MM.1S (cell line): ENCODE measurements at regions not wholly inside any gene's neighbourhood (a gene's known extent, or its start where the extent isn't known, plus 50 kb on each side); places are given as distances from the start of the nearest gene placed in this dataset.

Source experiments
- DNase-seq: peaks from one replicate; pipeline ENCODE4 v3.0.0-alpha.2; 2015
- H2AFZ ChIP-seq: fragments of 300-600 bp; sonication (generic); 2 replicates; pipeline ENCODE4 v1.6.0; 2016; ENCODE audit warnings: antibody characterized with exemption, low read length
- H3F3A ChIP-seq: fragments of 300-600 bp; sonication (generic); 2 replicates; pipeline ENCODE4 v1.6.1; 2016; ENCODE audit warnings: mild to moderate bottlenecking, antibody characterized with exemption, low read length, moderate library complexity, mixed read lengths; ENCODE audit not compliant: insufficient read depth
- H3K27ac ChIP-seq: fragments of 300-600 bp; sonication (generic); 2 replicates; pipeline ENCODE4 v1.5.1; 2016; ENCODE audit warnings: mild to moderate bottlenecking, low read length
- H3K27me3 ChIP-seq: fragments of 300-600 bp; sonication (generic); replicated peaks from 2 replicates; pipeline ENCODE4 v1.6.0; 2016; ENCODE audit warnings: low read length; ENCODE audit not compliant: insufficient read depth
- H3K36me3 ChIP-seq: fragments of 300-600 bp; sonication (generic); replicated peaks from 2 replicates; pipeline ENCODE4 v1.6.1; 2016; ENCODE audit warnings: mild to moderate bottlenecking, low read length, mixed read lengths; ENCODE audit not compliant: insufficient read depth
- H3K4me1 ChIP-seq: fragments of 300-600 bp; sonication (generic); 2 replicates; pipeline ENCODE4 v1.6.1; 2016; ENCODE audit warnings: low read length, mixed read lengths
- H3K4me2 ChIP-seq: fragments of 300-600 bp; sonication (generic); 2 replicates; pipeline ENCODE4 v1.6.0; 2016; ENCODE audit warnings: low read depth, low read length
- H3K4me3 ChIP-seq: fragments of 300-600 bp; sonication (generic); 2 replicates; pipeline ENCODE4 v1.5.1; 2016; ENCODE audit warnings: low read length, mixed read lengths
- H3K79me2 ChIP-seq: fragments of 300-600 bp; sonication (generic); 2 replicates; pipeline ENCODE4 v1.6.1; 2016; ENCODE audit warnings: mixed run types, low read length, mixed read lengths
- H3K9ac ChIP-seq: fragments of 300-600 bp; sonication (generic); 2 replicates; pipeline ENCODE4 v1.6.1; 2016; ENCODE audit warnings: low read length, mixed read lengths
- H3K9me2 ChIP-seq: fragments of 300-600 bp; sonication (generic); replicated peaks from 2 replicates; pipeline ENCODE4 v1.6.1; 2016; ENCODE audit warnings: mild to moderate bottlenecking, low read length, mixed read lengths; ENCODE audit not compliant: insufficient read depth
- H3K9me3 ChIP-seq: fragments of 300-600 bp; sonication (generic); replicated peaks from 2 replicates; pipeline ENCODE4 v1.6.1; 2016; ENCODE audit warnings: mild to moderate bottlenecking, low read length, mixed read lengths; ENCODE audit not compliant: insufficient read depth
- H4K20me1 ChIP-seq: fragments of 300-600 bp; sonication (generic); 2 replicates; pipeline ENCODE4 v1.6.1; 2016; ENCODE audit warnings: mild to moderate bottlenecking, low read length, moderate library complexity, mixed read lengths; ENCODE audit not compliant: insufficient read depth
- EZH2 ChIP-seq: fragments of 300-600 bp; sonication (generic); optimal IDR thresholded peaks from 2 replicates; pipeline ENCODE3; 2017; ENCODE audit warnings: low read depth, mild to moderate bottlenecking, antibody characterized with exemption, low read length, mixed read lengths
- EZH2phosphoT487 ChIP-seq: fragments of 300-600 bp; sonication (generic); IDR thresholded peaks from 2 replicates; pipeline ENCODE4 v1.6.1; 2018; ENCODE audit warnings: antibody characterized with exemption, low read length
- TF ChIP-seq, protein P1 (sequence below): fragments of 300-600 bp; sonication (generic); IDR thresholded peaks from 2 replicates; pipeline ENCODE4 v1.5.1; 2016; ENCODE audit warnings: antibody characterized with exemption, low read length, mixed read lengths

DNA sequence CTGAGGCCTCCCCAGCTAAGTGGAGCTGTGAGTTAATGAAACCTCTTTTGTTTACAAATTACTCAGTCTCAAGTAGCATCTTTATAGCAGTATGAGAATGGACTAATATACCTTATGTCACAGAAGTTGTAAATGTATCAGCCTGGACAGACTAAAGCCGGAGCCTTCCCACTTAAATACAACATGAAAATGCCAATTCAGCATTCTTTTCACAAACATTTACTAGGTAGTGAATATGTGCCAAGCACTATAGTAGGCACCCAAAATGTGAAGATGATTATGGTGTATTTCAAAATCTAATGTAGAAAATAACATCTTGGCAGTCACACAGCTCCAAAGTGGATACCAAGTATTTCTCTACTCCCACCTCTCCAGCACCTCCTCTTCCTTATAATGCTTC is 693.0 kb downstream of the KCNJ2 start:
- DNase-seq: no peak
- Histone ChIP-seq H3K27ac (no peak overlapping the region), H3K4me2 (no peak overlapping the region), H4K20me1 (no peaks in the 10 kb centered on the region), H3K36me3 (no peaks in the 10 kb centered on the region), H3K79me2 (no peaks in the 10 kb centered on the region), H2AFZ (no peak overlapping the region), H3K4me1 (no peaks in the 10 kb centered on the region), H3K4me3 (no peak overlapping the region), H3F3A (no peaks in the 10 kb centered on the region), H3K27me3 (no peaks in the 10 kb centered on the region), H3K9me3 (no peaks in the 10 kb centered on the region), H3K9ac (no peak overlapping the region), H3K9me2 (no peaks in the 10 kb centered on the region)
- no peak for TF ChIP-seq EZH2phosphoT487
- TF ChIP-seq, protein P1, sequence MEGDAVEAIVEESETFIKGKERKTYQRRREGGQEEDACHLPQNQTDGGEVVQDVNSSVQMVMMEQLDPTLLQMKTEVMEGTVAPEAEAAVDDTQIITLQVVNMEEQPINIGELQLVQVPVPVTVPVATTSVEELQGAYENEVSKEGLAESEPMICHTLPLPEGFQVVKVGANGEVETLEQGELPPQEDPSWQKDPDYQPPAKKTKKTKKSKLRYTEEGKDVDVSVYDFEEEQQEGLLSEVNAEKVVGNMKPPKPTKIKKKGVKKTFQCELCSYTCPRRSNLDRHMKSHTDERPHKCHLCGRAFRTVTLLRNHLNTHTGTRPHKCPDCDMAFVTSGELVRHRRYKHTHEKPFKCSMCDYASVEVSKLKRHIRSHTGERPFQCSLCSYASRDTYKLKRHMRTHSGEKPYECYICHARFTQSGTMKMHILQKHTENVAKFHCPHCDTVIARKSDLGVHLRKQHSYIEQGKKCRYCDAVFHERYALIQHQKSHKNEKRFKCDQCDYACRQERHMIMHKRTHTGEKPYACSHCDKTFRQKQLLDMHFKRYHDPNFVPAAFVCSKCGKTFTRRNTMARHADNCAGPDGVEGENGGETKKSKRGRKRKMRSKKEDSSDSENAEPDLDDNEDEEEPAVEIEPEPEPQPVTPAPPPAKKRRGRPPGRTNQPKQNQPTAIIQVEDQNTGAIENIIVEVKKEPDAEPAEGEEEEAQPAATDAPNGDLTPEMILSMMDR: no peak
- no peak for TF ChIP-seq EZH2

DNA sequence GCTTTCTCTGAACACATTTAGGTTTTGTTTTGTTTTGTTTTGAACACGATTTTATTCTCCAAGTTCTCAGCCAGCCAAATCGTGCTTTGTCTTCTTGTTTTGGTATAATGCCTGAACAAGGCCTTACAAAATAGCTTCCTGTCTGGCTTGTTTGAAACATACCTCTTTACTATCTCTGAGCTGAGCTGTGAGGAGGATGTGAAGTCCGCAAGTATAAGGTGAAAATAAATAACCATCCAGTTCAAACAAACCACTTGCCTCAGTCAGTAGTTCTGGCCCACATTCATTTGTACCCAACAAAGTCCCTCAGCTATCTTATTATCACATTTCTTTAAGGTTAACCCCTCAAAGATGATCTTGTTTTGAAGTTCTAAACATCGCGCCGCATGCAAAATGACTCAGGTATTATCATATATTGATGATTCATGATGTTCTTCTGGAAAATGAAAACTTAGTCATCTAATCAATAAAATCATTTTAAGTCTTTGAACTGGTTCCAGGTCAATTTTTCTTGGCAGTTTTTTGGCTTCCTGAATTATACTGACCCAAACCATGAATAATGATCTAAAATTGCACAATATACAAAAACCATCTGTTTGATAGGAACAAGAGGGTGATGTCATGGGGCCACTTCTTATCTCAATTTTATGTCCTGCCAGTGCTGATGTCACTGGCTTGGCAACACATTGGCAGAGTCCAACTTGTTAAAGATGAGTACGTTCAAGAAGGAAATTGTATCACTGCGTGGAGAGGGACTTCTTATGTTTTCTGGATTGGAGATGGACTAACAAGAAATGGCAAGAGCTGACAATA is 694.3 kb downstream of the KCNJ2 start:
- H3K4me3 ChIP-seq: no peak overlapping the region

DNA sequence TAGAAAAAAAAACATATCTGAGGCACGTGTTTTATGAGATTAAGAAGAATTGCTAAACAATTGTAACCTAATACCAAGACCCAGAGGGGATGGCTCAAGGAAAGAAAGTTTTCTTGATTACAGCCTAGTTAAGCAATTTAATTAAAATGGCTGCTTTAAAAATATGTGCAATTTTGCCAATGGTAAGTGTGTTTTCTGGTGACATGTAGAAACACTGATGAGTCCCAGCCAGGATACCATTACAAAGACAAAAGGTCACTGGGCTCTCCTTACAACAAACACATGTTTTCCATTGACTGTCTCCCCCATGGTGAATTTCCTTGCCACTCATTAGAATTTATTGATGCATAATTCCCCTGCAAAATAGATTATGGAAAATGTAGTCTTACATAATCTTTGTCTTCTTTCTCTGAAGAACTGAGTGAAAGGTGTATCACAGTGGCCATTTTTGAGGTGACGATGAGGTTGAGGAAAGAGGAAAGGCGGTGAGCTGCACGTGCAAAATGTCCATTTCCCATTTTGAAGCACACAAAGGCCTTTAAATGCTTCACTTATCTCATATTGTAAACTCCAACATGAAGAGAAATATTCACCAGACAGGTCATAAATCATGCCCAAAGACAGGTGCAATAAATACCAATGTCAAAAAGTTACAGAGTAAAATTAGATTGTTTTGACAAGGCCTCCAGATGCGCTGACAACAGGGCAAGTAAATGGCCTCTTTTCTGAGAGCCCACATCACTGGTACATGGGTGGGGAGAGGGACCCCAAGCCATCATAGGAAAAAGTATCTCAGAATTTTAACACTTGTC is 696.9 kb downstream of the KCNJ2 start:
- H3K4me1 ChIP-seq: no peaks in the 10 kb centered on the region
- no peak overlapping the region for H3K4me2 ChIP-seq
- no peak for DNase-seq
- TF ChIP-seq, protein P1: no peak
- TF ChIP-seq EZH2 (no peak), EZH2phosphoT487 (no peak)
- H2AFZ ChIP-seq: no peak overlapping the region
- no peaks in the 10 kb centered on the region for H3K9me3 ChIP-seq
- H3K27ac ChIP-seq: no peak overlapping the region
- no peaks in the 10 kb centered on the region for H3K36me3 ChIP-seq
- H3F3A ChIP-seq: no peaks in the 10 kb centered on the region
- H3K27me3 ChIP-seq: no peaks in the 10 kb centered on the region
- no peaks in the 10 kb centered on the region for H4K20me1 ChIP-seq
- no peaks in the 10 kb centered on the region for H3K79me2 ChIP-seq
- H3K9ac ChIP-seq: no peak overlapping the region
- H3K9me2 ChIP-seq: no peaks in the 10 kb centered on the region
- no peak overlapping the region for H3K4me3 ChIP-seq

More for the DNA sequence above, 694.3 kb downstream of the KCNJ2 start:
- Histone ChIP-seq H3K4me2 (no peak overlapping the region), H3K36me3 (no peaks in the 10 kb centered on the region), H3K9me2 (no peaks in the 10 kb centered on the region), H3K27ac (no peak overlapping the region), H2AFZ (no peak overlapping the region), H4K20me1 (no peaks in the 10 kb centered on the region), H3K9me3 (no peaks in the 10 kb centered on the region), H3K4me1 (no peaks in the 10 kb centered on the region), H3K27me3 (no peaks in the 10 kb centered on the region), H3F3A (no peaks in the 10 kb centered on the region), H3K79me2 (no peaks in the 10 kb centered on the region), H3K9ac (no peak overlapping the region)
- TF ChIP-seq, protein P1: no peak
- no peak for TF ChIP-seq EZH2
- TF ChIP-seq EZH2phosphoT487: no peak
- DNase-seq: no peak
